Mesenchymal stem cell (in vitro differentiated cells and primary cell): ENCODE measurements at regions not wholly inside any gene's neighbourhood (a gene's known extent, or its start where the extent isn't known, plus 50 kb on each side); places are given as distances from the start of the nearest gene placed in this dataset.

Source experiments
- DNase-seq: peaks from one replicate; pipeline ENCODE4 v3.0.0-alpha.2; 2013
- H2AFZ ChIP-seq: one replicate; pipeline ENCODE4 v1.6.1; 2013; ENCODE audit warnings: low read depth, mild to moderate bottlenecking, control low read depth, inconsistent platforms, low read length, moderate library complexity
- H2AK5ac ChIP-seq: 2 replicates; pipeline ENCODE4 v1.6.1; 2013; ENCODE audit warnings: low read length, moderate library complexity, mild to moderate bottlenecking, inconsistent platforms; ENCODE audit not compliant: severe bottlenecking
- H2BK120ac ChIP-seq: one replicate; pipeline ENCODE4 v1.6.1; 2013; ENCODE audit warnings: low read depth, mild to moderate bottlenecking, inconsistent platforms, low read length, moderate library complexity
- H2BK12ac ChIP-seq, 2 experiments: one replicate each; pipeline ENCODE4 v1.6.1; 2013; ENCODE audit warnings: inconsistent platforms in 2 of 2, low read length in 2 of 2, mild to moderate bottlenecking in 2 of 2, moderate library complexity in 2 of 2, control low read depth in 1 of 2
- H2BK15ac ChIP-seq: one replicate; pipeline ENCODE4 v1.6.1; 2013; ENCODE audit warnings: mild to moderate bottlenecking, low read depth, inconsistent platforms; ENCODE audit not compliant: poor library complexity, severe bottlenecking
- H2BK5ac ChIP-seq: 2 replicates; pipeline ENCODE4 v1.6.1; 2013; ENCODE audit warnings: low read depth, mild to moderate bottlenecking, low read length, control low read depth, inconsistent platforms; ENCODE audit not compliant: poor library complexity, severe bottlenecking
- H3K14ac ChIP-seq, 2 experiments: one replicate each; pipeline ENCODE4 v1.6.1; 2013; ENCODE audit warnings: inconsistent platforms in 2 of 2, low read length in 2 of 2, control low read depth in 1 of 2, mild to moderate bottlenecking in 1 of 2, moderate library complexity in 1 of 2
- H3K18ac ChIP-seq, 2 experiments: one replicate each; pipeline ENCODE4 v1.6.1; 2013; ENCODE audit warnings: inconsistent platforms in 2 of 2, low read length in 2 of 2, control low read depth in 1 of 2, low read depth in 1 of 2, mild to moderate bottlenecking in 1 of 2
- H3K23ac ChIP-seq, 2 experiments: one replicate each; pipeline ENCODE4 v1.6.1; 2013; ENCODE audit warnings: inconsistent platforms in 2 of 2, low read length in 2 of 2, mild to moderate bottlenecking in 2 of 2, moderate library complexity in 2 of 2, control low read depth in 1 of 2
- H3K27ac ChIP-seq: 2 replicates; pipeline ENCODE4 v1.5.1; 2013; ENCODE audit warnings: mild to moderate bottlenecking, moderate library complexity, low read length, control low read depth, inconsistent platforms; ENCODE audit not compliant: poor library complexity, severe bottlenecking
- H3K27me3 ChIP-seq, 2 experiments: 2 replicates each; pipeline versions ENCODE4 v1.6.1 to v1.7.0; 2013; ENCODE audit warnings: low read length in 2 of 2, mild to moderate bottlenecking in 2 of 2, moderate library complexity in 2 of 2, control low read depth in 1 of 2, inconsistent platforms in 1 of 2; ENCODE audit not compliant: control insufficient read depth in 1 of 2, insufficient read depth in 1 of 2
- H3K36me3 ChIP-seq, 2 experiments: 2 replicates each; pipeline versions ENCODE4 v1.6.1 to v1.7.0; 2013; ENCODE audit warnings: low read length in 2 of 2, control low read depth in 1 of 2, inconsistent platforms in 1 of 2, low read depth in 1 of 2, mild to moderate bottlenecking in 1 of 2; ENCODE audit not compliant: insufficient read depth in 2 of 2, control insufficient read depth in 1 of 2
- H3K4ac ChIP-seq, 2 experiments: one replicate each; pipeline ENCODE4 v1.6.1; 2013; ENCODE audit warnings: inconsistent platforms in 2 of 2, low read length in 2 of 2, mild to moderate bottlenecking in 2 of 2, moderate library complexity in 2 of 2, control low read depth in 1 of 2, low read depth in 1 of 2
- H3K4me1 ChIP-seq: 2 replicates; pipeline ENCODE4 v1.6.1; 2013; ENCODE audit warnings: low read depth, low read length, control low read depth; ENCODE audit not compliant: control insufficient read depth, insufficient read depth
- H3K4me2 ChIP-seq: 2 replicates; pipeline ENCODE4 v1.6.1; 2013; ENCODE audit warnings: low read length, mild to moderate bottlenecking, inconsistent platforms; ENCODE audit not compliant: poor library complexity, severe bottlenecking
- H3K4me3 ChIP-seq, 2 experiments: 2 replicates each; pipeline versions ENCODE4 v1.5.1 to v1.7.0; 2013; ENCODE audit warnings: low read length in 2 of 2, mild to moderate bottlenecking in 2 of 2, control low read depth in 1 of 2, low read depth in 1 of 2; ENCODE audit not compliant: insufficient read depth in 1 of 2
- H3K79me1 ChIP-seq: replicated peaks from 2 replicates; pipeline ENCODE4 v1.6.1; 2013; ENCODE audit warnings: mild to moderate bottlenecking, control low read depth, low read length, inconsistent platforms; ENCODE audit not compliant: poor library complexity, severe bottlenecking
- H3K9ac ChIP-seq: 2 replicates; pipeline ENCODE4 v1.7.0; 2013; ENCODE audit warnings: mild to moderate bottlenecking, low read length, moderate library complexity
- H3K9me3 ChIP-seq: 2 replicates; pipeline ENCODE4 v1.7.0; 2013; ENCODE audit warnings: mild to moderate bottlenecking, low read length; ENCODE audit not compliant: control insufficient read depth
- H4K8ac ChIP-seq: one replicate; pipeline ENCODE4 v1.6.1; 2013; ENCODE audit warnings: inconsistent platforms, mild to moderate bottlenecking, low read length, moderate library complexity
- H4K91ac ChIP-seq: one replicate; pipeline ENCODE4 v1.6.1; 2013; ENCODE audit warnings: mild to moderate bottlenecking, low read length, inconsistent platforms
- WGBS: methylation state at CpG from one replicate; pipeline ENCODE4 v1.1.7; 2013; ENCODE audit warnings: mixed read lengths; 5-methylcytosine and 5-hydroxymethylcytosine counted together

GRCh38 chr12:114767906-114768722 lies 84.1 kb upstream of the TBX3 start:
- no peak overlapping the region for H2AFZ ChIP-seq
- no peak overlapping the region for H4K91ac ChIP-seq
- H3K14ac ChIP-seq = no peak overlapping the region
- H2AK5ac ChIP-seq = no peak overlapping the region
- H2BK15ac ChIP-seq = no peak overlapping the region
- no peaks in the 10 kb centered on the region for H3K27me3 ChIP-seq
- no peaks in the 10 kb centered on the region for H3K9me3 ChIP-seq
- H2BK5ac ChIP-seq = no peak overlapping the region
- DNase-seq = peak; percentile 37
- H3K23ac ChIP-seq = no peak overlapping the region
- no peaks in the 10 kb centered on the region for H3K4me1 ChIP-seq
- H4K8ac ChIP-seq = no peak overlapping the region
- no peaks in the 10 kb centered on the region for H3K79me1 ChIP-seq
- H3K4ac ChIP-seq = no peak overlapping the region
- WGBS = 87% methylated on average over 13 of the region's 14 CpGs
- H3K4me3 ChIP-seq = no peak overlapping the region
- H3K9ac ChIP-seq = no peak overlapping the region
- peak overlapping the region; percentile 5 for H2BK120ac ChIP-seq
- H3K18ac ChIP-seq = peak overlapping the region in 1 of 2 experiments; percentile 21
- H3K36me3 ChIP-seq = no peaks in the 10 kb centered on the region
- H2BK12ac ChIP-seq = peak overlapping the region in 1 of 2 experiments; percentile 54
- no peak overlapping the region for H3K27ac ChIP-seq
- H3K4me2 ChIP-seq = no peak overlapping the region

GRCh38 chr12:114767084-114767760 lies 83.2 kb upstream of the TBX3 start:
- Histone ChIP-seq H3K4me2 (no peak overlapping the region), H3K36me3 (no peaks in the 10 kb centered on the region), H3K18ac (no peak overlapping the region), H2BK12ac (no peak overlapping the region), H4K91ac (no peak overlapping the region), H3K4ac (no peak overlapping the region), H3K9ac (no peak overlapping the region), H3K9me3 (no peaks in the 10 kb centered on the region), H2BK120ac (peak overlapping the region; percentile 19), H3K27ac (no peak overlapping the region), H2AK5ac (no peak overlapping the region), H3K4me1 (no peaks in the 10 kb centered on the region), H2AFZ (no peak overlapping the region), H3K27me3 (no peaks in the 10 kb centered on the region), H2BK15ac (no peak overlapping the region), H4K8ac (no peak overlapping the region), H3K79me1 (no peaks in the 10 kb centered on the region), H3K4me3 (no peak overlapping the region), H2BK5ac (no peak overlapping the region), H3K14ac (no peak overlapping the region), H3K23ac (no peak overlapping the region)
- DNase-seq = no peak
- WGBS = 94% methylated on average over 19 of the region's 19 CpGs

- WGBS = 98% methylated on average over 10 of the region's 11 CpGs
- Histone ChIP-seq H3K23ac (no peak overlapping the region), H3K18ac (no peak overlapping the region), H3K4me2 (no peak overlapping the region), H2BK15ac (no peak overlapping the region), H3K14ac (no peak overlapping the region), H3K27ac (no peak overlapping the region), H4K91ac (no peak overlapping the region), H3K9me3 (no peaks in the 10 kb centered on the region), H2BK5ac (no peak overlapping the region), H2BK120ac (no peak overlapping the region), H3K79me1 (no peaks in the 10 kb centered on the region), H2BK12ac (peak overlapping the region in 1 of 2 experiments; percentile 48), H4K8ac (no peak overlapping the region), H3K4ac (no peak overlapping the region), H2AFZ (no peak overlapping the region), H3K4me1 (no peaks in the 10 kb centered on the region), H2AK5ac (no peak overlapping the region), H3K4me3 (no peak overlapping the region), H3K36me3 (no peaks in the 10 kb centered on the region), H3K9ac (no peak overlapping the region), H3K27me3 (no peaks in the 10 kb centered on the region)
- no peak for DNase-seq
These were observed 82.2 kb upstream of the TBX3 start for GRCh38 chr12:114765960-114766691.

- Histone ChIP-seq H3K36me3 (no peaks in the 10 kb centered on the region), H3K4me2 (no peak overlapping the region), H2BK5ac (no peak overlapping the region), H3K4me3 (no peak overlapping the region), H3K18ac (peak overlapping the region in 1 of 2 experiments; percentile 75), H3K4ac (peak overlapping the region in 1 of 2 experiments; percentile 75), H3K27me3 (no peaks in the 10 kb centered on the region), H3K14ac (no peak overlapping the region), H4K8ac (no peak overlapping the region), H4K91ac (peak overlapping the region; percentile 39), H2BK120ac (no peak overlapping the region), H3K9me3 (no peaks in the 10 kb centered on the region), H3K4me1 (no peaks in the 10 kb centered on the region), H3K79me1 (no peaks in the 10 kb centered on the region), H2AK5ac (no peak overlapping the region), H3K9ac (no peak overlapping the region), H3K27ac (no peak overlapping the region), H3K23ac (no peak overlapping the region), H2BK15ac (peak overlapping the region; percentile 69), H2BK12ac (peak overlapping the region in 1 of 2 experiments; percentile 23), H2AFZ (no peak overlapping the region)
- DNase-seq = no peak
- 76% methylated on average over 6 of the region's 6 CpGs for WGBS
These were observed 80.5 kb upstream of the TBX3 start for GRCh38 chr12:114764510-114764909.
